T-helper 17 cell (primary cell): ENCODE measurements at regions not wholly inside any gene's neighbourhood (a gene's known extent, or its start where the extent isn't known, plus 50 kb on each side); places are given as distances from the start of the nearest gene placed in this dataset.
"Not testable (repeated sequence)": the region's sequence is repeated elsewhere in the genome, so short reads cannot be mapped to it uniquely, and the experiment has no call there.

Source experiments
- ATAC-seq: fragments of 150-1000 bp; cut with Tn5 transposase; 2 replicates; pipeline ENCODE4 v1.10.0; 2021; ENCODE audit warnings: mild to moderate bottlenecking, moderate library complexity
- DNase-seq, 3 donors: peaks; one replicate each; pipeline versions ENCODE4 v3.0.0 to v3.0.0-alpha.2; 2020 to 2021
- H3K9me3 ChIP-seq: one replicate; pipeline ENCODE4 v1.7.0; 2013; ENCODE audit warnings: low read length, mild to moderate bottlenecking; ENCODE audit not compliant: control insufficient read depth, poor library complexity, severe bottlenecking
- H3K27ac Mint-ChIP-seq: one replicate; pipeline ENCODE4 v1.8.0; 2022; ENCODE audit warnings: mild to moderate bottlenecking, moderate library complexity, mixed read lengths
- H3K27me3 Mint-ChIP-seq: one replicate; pipeline ENCODE4 v1.8.0; 2022; ENCODE audit warnings: mixed read lengths
- H3K36me3 Mint-ChIP-seq: one replicate; pipeline ENCODE4 v1.8.0; 2022; ENCODE audit warnings: low read depth, mixed read lengths
- H3K4me1 Mint-ChIP-seq: one replicate; pipeline ENCODE4 v1.8.0; 2022; ENCODE audit warnings: mild to moderate bottlenecking, mixed read lengths
- H3K4me3 Mint-ChIP-seq: one replicate; pipeline ENCODE4 v1.8.0; 2022; ENCODE audit warnings: mild to moderate bottlenecking, moderate library complexity, mixed read lengths

GRCh38 chr2:63701406-63701805 is 112.6 kb downstream of the MDH1 start:
- no peaks in the 10 kb centered on the region for H3K36me3 Mint-ChIP-seq
- no peaks in the 10 kb centered on the region for H3K27me3 Mint-ChIP-seq
- no peaks in the 10 kb centered on the region for H3K9me3 ChIP-seq
- no peak overlapping the region for H3K27ac Mint-ChIP-seq
- no peak overlapping the region for H3K4me3 Mint-ChIP-seq
- DNase-seq (no peak), ATAC-seq (no peak)
- no peaks in the 10 kb centered on the region for H3K4me1 Mint-ChIP-seq

GRCh38 chr2:63706084-63706483 is 117.3 kb downstream of the MDH1 start:
- not testable (repeated sequence) for H3K4me1 Mint-ChIP-seq, DNase-seq, H3K4me3 Mint-ChIP-seq, H3K27me3 Mint-ChIP-seq, H3K27ac Mint-ChIP-seq, H3K9me3 ChIP-seq, ATAC-seq, H3K36me3 Mint-ChIP-seq

- no peak for ATAC-seq
- H3K36me3 Mint-ChIP-seq, result no peaks in the 10 kb centered on the region
- H3K4me3 Mint-ChIP-seq, result no peak overlapping the region
- peaks cover 2% of the 10 kb centered on the region for H3K27me3 Mint-ChIP-seq
- no peaks in the 10 kb centered on the region for H3K4me1 Mint-ChIP-seq
- H3K9me3 ChIP-seq, result no peaks in the 10 kb centered on the region
- H3K27ac Mint-ChIP-seq, result no peak overlapping the region
- no peak for DNase-seq
Measured at GRCh38 chr2:63710732-63711131, 122.0 kb downstream of the MDH1 start.

GRCh38 chr2:63712748-63713147 is 124.0 kb downstream of the MDH1 start:
- DNase-seq (no peak), ATAC-seq (no peak)
- no peaks in the 10 kb centered on the region for H3K9me3 ChIP-seq
- no peak overlapping the region for H3K27ac Mint-ChIP-seq
- H3K4me3 Mint-ChIP-seq, result no peak overlapping the region
- H3K27me3 Mint-ChIP-seq, result peaks cover 20% of the 10 kb centered on the region
- H3K36me3 Mint-ChIP-seq, result peaks cover 2% of the 10 kb centered on the region
- H3K4me1 Mint-ChIP-seq, result no peaks in the 10 kb centered on the region

GRCh38 chr2:63716146-63716545 is 125.5 kb upstream of the UGP2 start:
- Mint-ChIP-seq H3K4me1 (no peaks in the 10 kb centered on the region), H3K27me3 (peaks cover 20% of the 10 kb centered on the region), H3K36me3 (peaks cover 2% of the 10 kb centered on the region), H3K4me3 (no peak overlapping the region), H3K27ac (no peak overlapping the region)
- ATAC-seq, result no peak
- H3K9me3 ChIP-seq, result no peaks in the 10 kb centered on the region
- DNase-seq, result no peak

GRCh38 chr2:63719052-63719451 is 122.6 kb upstream of the UGP2 start:
- H3K4me3 Mint-ChIP-seq, result no peak overlapping the region
- DNase-seq (no peak), ATAC-seq (no peak)
- H3K36me3 Mint-ChIP-seq, result peaks cover 2% of the 10 kb centered on the region
- peaks cover 20% of the 10 kb centered on the region for H3K27me3 Mint-ChIP-seq
- H3K9me3 ChIP-seq, result no peaks in the 10 kb centered on the region
- no peaks in the 10 kb centered on the region for H3K4me1 Mint-ChIP-seq
- no peak overlapping the region for H3K27ac Mint-ChIP-seq

GRCh38 chr2:63721082-63721424 is 120.6 kb upstream of the UGP2 start:
- ATAC-seq (no peak), DNase-seq (no peak)
- H3K27ac Mint-ChIP-seq, result no peak overlapping the region
- peaks cover 16% of the 10 kb centered on the region for H3K27me3 Mint-ChIP-seq
- H3K4me3 Mint-ChIP-seq, result no peak overlapping the region
- no peaks in the 10 kb centered on the region for H3K9me3 ChIP-seq
- H3K36me3 Mint-ChIP-seq, result peaks cover 2% of the 10 kb centered on the region
- H3K4me1 Mint-ChIP-seq, result no peaks in the 10 kb centered on the region

GRCh38 chr2:63722284-63722683 is 119.4 kb upstream of the UGP2 start:
- not testable (repeated sequence) for H3K36me3 Mint-ChIP-seq

GRCh38 chr2:63723709-63724108 is 118.0 kb upstream of the UGP2 start:
- no peaks in the 10 kb centered on the region for H3K9me3 ChIP-seq
- no peaks in the 10 kb centered on the region for H3K36me3 Mint-ChIP-seq
- H3K4me1 Mint-ChIP-seq, result no peaks in the 10 kb centered on the region
- no peak overlapping the region for H3K4me3 Mint-ChIP-seq
- no peak for ATAC-seq
- H3K27me3 Mint-ChIP-seq, result peaks cover 10% of the 10 kb centered on the region
- DNase-seq, result no peak
- no peak overlapping the region for H3K27ac Mint-ChIP-seq

More at GRCh38 chr2:63722284-63722683, 119.4 kb upstream of the UGP2 start:
- not testable (repeated sequence) for H3K27me3 Mint-ChIP-seq, H3K4me3 Mint-ChIP-seq, DNase-seq, H3K27ac Mint-ChIP-seq, H3K9me3 ChIP-seq, H3K4me1 Mint-ChIP-seq, ATAC-seq

- H3K27ac Mint-ChIP-seq, ATAC-seq, H3K9me3 ChIP-seq, H3K4me3 Mint-ChIP-seq, H3K36me3 Mint-ChIP-seq, DNase-seq, H3K4me1 Mint-ChIP-seq: not testable (repeated sequence)
- H3K27me3 Mint-ChIP-seq, result peaks cover 17% of the 10 kb centered on the region
Measured at GRCh38 chr2:63725212-63725611, 116.5 kb upstream of the UGP2 start.

GRCh38 chr2:63729362-63729761 is 112.3 kb upstream of the UGP2 start:
- no peak for DNase-seq
- Mint-ChIP-seq H3K27me3 (peaks cover 28% of the 10 kb centered on the region), H3K4me1 (no peaks in the 10 kb centered on the region), H3K36me3 (no peaks in the 10 kb centered on the region), H3K27ac (no peak overlapping the region), H3K4me3 (no peak overlapping the region)
- ATAC-seq, result no peak
- H3K9me3 ChIP-seq, result no peaks in the 10 kb centered on the region

- DNase-seq, result no peak
- Mint-ChIP-seq H3K27me3 (peaks cover 28% of the 10 kb centered on the region), H3K4me1 (no peaks in the 10 kb centered on the region), H3K36me3 (no peaks in the 10 kb centered on the region), H3K27ac (no peak overlapping the region), H3K4me3 (no peak overlapping the region)
- ATAC-seq, result no peak
- H3K9me3 ChIP-seq, result no peaks in the 10 kb centered on the region
Measured at GRCh38 chr2:63729831-63730230, 111.9 kb upstream of the UGP2 start.

- no peak overlapping the region for H3K4me3 Mint-ChIP-seq
- no peak for ATAC-seq
- H3K36me3 Mint-ChIP-seq, result no peaks in the 10 kb centered on the region
- no peaks in the 10 kb centered on the region for H3K9me3 ChIP-seq
- H3K27ac Mint-ChIP-seq, result no peak overlapping the region
- no peaks in the 10 kb centered on the region for H3K4me1 Mint-ChIP-seq
- DNase-seq, result no peak
- peaks cover 17% of the 10 kb centered on the region for H3K27me3 Mint-ChIP-seq
Measured at GRCh38 chr2:63734510-63734909, 107.2 kb upstream of the UGP2 start.

- H3K27me3 Mint-ChIP-seq, result peaks cover 11% of the 10 kb centered on the region
- H3K36me3 Mint-ChIP-seq, result no peaks in the 10 kb centered on the region
- DNase-seq, result no peak
- ATAC-seq, result no peak
- no peaks in the 10 kb centered on the region for H3K9me3 ChIP-seq
- H3K27ac Mint-ChIP-seq, result no peak overlapping the region
- H3K4me1 Mint-ChIP-seq, result no peaks in the 10 kb centered on the region
- H3K4me3 Mint-ChIP-seq, result no peak overlapping the region
Measured at GRCh38 chr2:63735263-63735662, 106.4 kb upstream of the UGP2 start.

- ATAC-seq (no peak), DNase-seq (no peak)
- Mint-ChIP-seq H3K27me3 (peaks cover 5% of the 10 kb centered on the region), H3K27ac (no peak overlapping the region), H3K36me3 (no peaks in the 10 kb centered on the region), H3K4me3 (no peak overlapping the region), H3K4me1 (no peaks in the 10 kb centered on the region)
- no peaks in the 10 kb centered on the region for H3K9me3 ChIP-seq
Measured at GRCh38 chr2:63735931-63736330, 105.8 kb upstream of the UGP2 start.
